HG03469 (cell line): ENCODE measurements at regions not wholly inside any gene's neighbourhood (a gene's known extent, or its start where the extent isn't known, plus 50 kb on each side); places are given as distances from the start of the nearest gene placed in this dataset.
A peak's percentile ranks its signal among the peaks of the same experiment; 100 is the strongest.
"Not testable (repeated sequence)": the region's sequence is repeated elsewhere in the genome, so short reads cannot be mapped to it uniquely, and the experiment has no call there.

Source experiments
- ATAC-seq: cut with Tn5 transposase; IDR thresholded peaks from one replicate; pipeline ENCODE4 v1.9.1; 2021; ENCODE audit warnings: mild to moderate bottlenecking, moderate library complexity, moderate number of reproducible peaks; ENCODE audit not compliant: unreplicated experiment

- not testable (repeated sequence) for ATAC-seq
These were observed 5397.7 kb upstream of the TPTE start for GRCh38 chr21:5123655-5124054.

GRCh38 chr21:5128261-5128660, 5393.1 kb upstream of the TPTE start:
- ATAC-seq: peak; percentile 78

GRCh38 chr21:5133824-5134223, 5387.6 kb upstream of the TPTE start:
- not testable (repeated sequence) for ATAC-seq

GRCh38 chr21:5136406-5136805, 5385.0 kb upstream of the TPTE start:
- ATAC-seq: not testable (repeated sequence)

- not testable (repeated sequence) for ATAC-seq
These were observed 5384.4 kb upstream of the TPTE start for GRCh38 chr21:5137006-5137405.

GRCh38 chr21:5138687-5139086, 5382.7 kb upstream of the TPTE start:
- ATAC-seq: not testable (repeated sequence)

- ATAC-seq: not testable (repeated sequence)
These were observed 5381.9 kb upstream of the TPTE start for GRCh38 chr21:5139528-5139927.

- ATAC-seq: not testable (repeated sequence)
These were observed 5378.4 kb upstream of the TPTE start for GRCh38 chr21:5143011-5143410.

GRCh38 chr21:5144731-5145130, 5376.7 kb upstream of the TPTE start:
- ATAC-seq: not testable (repeated sequence)

GRCh38 chr21:5147685-5148084, 5373.7 kb upstream of the TPTE start:
- ATAC-seq: not testable (repeated sequence)

- not testable (repeated sequence) for ATAC-seq
These were observed 5372.2 kb upstream of the TPTE start for GRCh38 chr21:5149222-5149621.

GRCh38 chr21:5153842-5154640, 5367.3 kb upstream of the TPTE start:
- ATAC-seq: not testable (repeated sequence)

GRCh38 chr21:5154641-5154982, 5366.8 kb upstream of the TPTE start:
- ATAC-seq: peak; percentile 50

- ATAC-seq: not testable (repeated sequence)
These were observed 5358.4 kb upstream of the TPTE start for GRCh38 chr21:5162693-5163574.

- ATAC-seq: not testable (repeated sequence)
These were observed 5355.6 kb upstream of the TPTE start for GRCh38 chr21:5165829-5166228.
